DMS53 treated with DMSO at 0.1 percent for 48 hours (cell line): ENCODE measurements at regions not wholly inside any gene's neighbourhood (a gene's known extent, or its start where the extent isn't known, plus 50 kb on each side); places are given as distances from the start of the nearest gene placed in this dataset.
"Not testable (repeated sequence)": the region's sequence is repeated elsewhere in the genome, so short reads cannot be mapped to it uniquely, and the experiment has no call there.

Source experiments
- DNase-seq: peaks from one replicate; lab custom pipeline; 2025; ENCODE audit not compliant: unreplicated experiment; lab: John Stamatoyannopoulos, UW

DNA sequence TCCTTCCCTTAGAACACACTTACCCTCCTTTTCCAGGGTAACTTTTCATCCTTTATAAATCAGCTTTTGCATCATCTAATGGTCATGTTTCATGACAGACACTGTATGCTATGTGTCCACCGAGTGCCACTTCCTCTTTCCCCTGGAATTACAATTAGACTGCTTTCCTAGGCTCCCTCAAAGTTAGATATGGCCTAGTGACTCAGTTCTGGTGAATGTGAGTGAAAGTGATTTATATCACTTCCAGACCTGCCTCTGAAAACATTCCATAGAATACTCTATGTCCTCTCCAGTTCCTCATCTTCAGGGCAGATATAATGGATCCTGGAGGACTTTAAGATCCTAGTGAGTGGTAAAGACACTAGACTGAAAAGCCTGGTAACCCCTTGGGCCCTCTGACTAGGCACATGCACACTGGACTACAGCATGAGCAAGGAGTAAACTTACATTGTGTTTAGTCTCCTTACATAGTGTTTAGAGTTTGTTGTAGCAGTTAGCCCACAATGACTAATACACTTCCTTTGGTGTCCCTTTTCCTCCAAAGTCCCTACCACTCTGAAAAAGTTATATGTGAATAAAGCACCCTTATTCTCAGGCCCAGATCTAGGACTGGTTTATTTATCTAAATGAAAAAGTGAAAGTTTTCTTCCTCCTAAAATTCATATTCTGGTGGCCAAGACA is 59.3 kb downstream of the GPR88 start:
- DNase-seq = no peak

DNA sequence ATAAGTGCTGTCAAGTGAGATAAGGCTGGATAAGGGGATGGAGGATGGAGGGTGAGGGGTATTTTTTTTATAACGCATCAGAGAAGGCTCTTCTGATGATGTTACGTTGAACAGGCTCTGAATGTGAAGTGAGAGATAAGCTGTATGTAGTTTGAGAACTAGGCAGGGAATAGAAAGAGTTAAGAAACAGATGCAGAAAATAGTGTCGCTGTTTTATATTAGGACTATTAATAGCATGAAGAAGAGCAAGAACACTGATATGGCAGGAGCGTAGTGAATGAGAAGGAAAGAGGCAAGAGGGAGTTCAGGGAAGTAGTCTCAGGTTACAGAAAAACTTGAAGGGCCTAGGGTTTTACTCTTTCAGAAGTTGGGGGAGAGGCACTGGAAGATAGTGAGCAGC is 59.8 kb downstream of the GPR88 start:
- DNase-seq = no peak

DNA sequence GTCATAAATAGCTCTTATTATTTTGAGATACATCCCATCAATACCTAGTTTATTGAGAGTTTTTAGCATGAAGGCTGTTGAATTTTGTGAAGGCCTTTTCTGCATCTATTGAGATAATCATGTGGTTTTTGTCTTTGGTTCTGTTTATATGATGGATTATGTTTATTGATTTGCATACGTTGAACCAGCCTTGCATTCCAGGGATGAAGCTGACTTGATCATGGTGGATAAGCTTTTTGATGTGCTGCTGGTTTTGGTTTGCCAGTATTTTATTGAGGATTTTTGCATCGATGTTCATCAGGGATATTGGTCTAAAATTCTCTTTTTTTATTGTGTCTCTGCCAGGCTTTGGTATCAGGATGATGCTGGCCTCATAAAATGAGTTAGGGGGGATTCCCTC is 62.4 kb downstream of the GPR88 start:
- not testable (repeated sequence) for DNase-seq

DNA sequence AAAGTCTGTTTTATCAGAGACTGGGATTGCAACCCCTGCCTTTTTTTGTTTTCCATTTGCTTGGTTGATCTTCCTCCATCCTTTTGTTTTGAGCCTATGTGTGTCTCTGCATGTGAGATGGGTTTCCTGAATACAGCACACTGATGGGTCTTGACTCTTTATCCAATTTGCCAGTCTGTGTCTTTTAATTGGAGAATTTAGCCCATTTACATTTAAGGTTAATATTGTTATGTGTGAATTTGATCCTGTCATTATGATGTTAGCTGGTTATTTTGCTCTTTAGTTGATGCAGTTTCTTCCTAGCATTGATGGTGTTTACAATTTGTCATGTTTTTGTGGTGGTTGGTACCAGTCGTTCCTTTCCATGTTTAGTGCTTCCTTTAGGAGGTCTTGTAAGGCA is 64.1 kb downstream of the GPR88 start:
- not testable (repeated sequence) for DNase-seq

DNA sequence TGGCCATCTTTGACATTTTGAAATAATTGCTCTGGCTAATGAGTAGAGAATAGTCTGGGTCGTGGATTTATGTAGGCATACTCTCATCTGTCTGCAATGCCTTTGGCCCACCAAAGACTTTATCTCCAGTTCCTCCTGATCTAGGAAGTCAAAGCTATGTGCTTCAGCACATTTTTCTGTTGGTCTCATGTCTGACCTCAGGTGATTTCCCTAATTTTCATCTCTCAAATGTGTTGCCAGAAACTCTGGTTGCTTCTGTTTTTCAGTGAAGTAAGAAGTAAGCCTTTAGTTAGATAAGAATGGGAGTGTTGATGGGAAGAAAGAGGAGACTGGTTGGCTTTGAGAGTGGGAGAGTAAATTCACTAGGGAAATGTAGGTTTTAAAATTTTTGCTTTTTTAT is 66.4 kb downstream of the GPR88 start:
- no peak for DNase-seq

DNA sequence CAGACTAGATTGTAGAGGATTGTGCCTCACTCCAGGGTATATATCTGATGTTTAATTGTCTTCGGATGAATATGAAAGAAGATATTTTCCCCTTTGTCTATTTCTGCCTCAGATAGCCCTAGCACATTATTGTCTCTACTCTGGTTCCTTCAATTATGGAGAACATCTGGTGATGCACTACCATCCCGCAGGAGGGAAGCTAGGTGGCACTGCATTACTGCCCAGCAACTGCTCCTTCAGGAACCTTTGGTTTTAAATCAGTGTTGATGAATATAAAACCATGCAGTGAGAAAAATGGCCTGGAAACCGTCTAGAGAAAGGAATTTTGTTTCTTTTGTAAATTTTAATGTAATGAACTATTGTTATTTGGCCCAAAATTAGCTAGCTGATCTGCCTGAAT is 68.5 kb downstream of the GPR88 start:
- DNase-seq = peak; percentile 70

DNA sequence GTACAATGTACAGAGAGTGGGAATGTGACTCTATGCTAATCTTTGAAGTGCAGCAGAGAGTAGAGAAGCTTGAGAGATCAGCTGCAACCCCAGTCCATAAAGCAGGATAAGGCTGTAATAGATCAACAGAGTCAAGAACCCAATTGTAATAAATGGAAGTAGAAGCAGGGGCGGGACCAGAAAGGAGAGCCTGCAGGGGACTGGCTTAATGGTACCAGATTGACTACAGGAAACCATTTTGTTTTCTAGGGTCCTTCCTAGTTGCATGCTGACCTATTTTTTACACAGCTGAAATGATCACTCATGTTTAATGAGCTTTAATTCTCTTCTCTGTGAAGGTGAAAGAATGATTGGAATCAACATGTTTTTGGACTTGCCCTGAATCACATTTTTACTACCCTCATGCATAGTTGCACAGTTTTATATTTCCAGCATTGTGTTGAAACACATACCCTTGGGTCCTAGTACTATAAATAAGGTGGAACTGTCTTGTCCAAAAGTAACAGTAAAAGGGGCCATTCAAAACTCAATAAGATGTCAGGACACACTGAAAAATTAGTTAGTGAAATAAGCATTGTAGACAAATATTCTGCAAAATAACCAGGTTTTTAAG is 69.8 kb downstream of the GPR88 start:
- no peak for DNase-seq

DNA sequence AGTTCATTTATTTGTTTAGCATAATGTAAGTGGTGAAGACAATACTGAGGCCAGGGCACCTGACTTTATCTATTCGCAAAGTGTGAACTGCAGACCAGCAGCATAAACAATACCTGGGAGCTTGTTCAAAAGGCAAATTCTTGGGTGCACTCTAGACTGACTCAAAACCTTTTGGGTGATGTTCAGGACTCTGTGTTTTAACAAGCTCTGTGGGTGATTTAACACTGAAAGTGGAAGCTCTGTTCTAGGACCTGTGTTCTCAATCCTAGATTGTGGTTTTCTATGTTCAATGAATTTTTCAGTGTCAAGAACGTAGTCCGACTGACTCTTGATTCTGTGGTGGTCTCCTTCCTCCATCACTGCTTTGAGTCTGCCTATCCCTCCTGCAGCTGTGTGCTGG is 71.9 kb downstream of the GPR88 start:
- DNase-seq = no peak

DNA sequence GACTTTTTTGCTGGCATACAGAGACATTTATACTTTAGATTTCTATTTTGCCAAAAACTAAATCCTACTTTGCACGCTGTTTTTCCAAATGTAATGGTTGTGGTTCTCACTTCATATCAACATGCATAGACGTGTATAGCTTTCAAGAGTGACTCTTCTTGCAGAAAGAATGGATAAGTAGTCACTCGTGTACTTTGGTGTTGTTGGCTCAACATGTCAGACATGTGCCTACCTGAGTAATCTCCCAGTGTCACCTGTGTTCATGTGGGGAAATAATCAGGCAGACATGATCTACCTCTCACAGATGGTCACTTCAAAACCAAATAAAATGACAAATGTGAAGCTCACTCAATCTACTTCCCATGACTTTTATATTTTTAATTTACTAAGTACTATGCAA is 73.1 kb downstream of the GPR88 start:
- DNase-seq = no peak

DNA sequence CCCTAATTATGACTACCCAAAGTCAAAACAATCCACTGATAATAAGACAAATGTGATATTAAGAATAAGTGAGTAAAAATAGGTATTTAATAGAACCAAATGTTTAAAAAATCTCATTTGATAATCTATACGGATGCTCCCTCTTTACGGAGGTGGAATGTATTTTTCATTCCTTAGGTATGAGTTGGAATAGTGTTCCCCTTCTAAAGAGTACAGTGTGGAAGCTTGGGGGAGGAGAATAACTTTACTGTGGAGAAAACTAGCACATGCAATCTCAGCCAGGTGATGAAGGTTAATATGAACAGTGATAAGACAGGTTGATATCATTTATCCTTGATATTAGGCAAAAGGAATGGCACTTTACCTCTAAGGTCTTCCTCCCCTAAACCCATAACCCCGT is 74.6 kb downstream of the GPR88 start:
- DNase-seq = no peak

DNA sequence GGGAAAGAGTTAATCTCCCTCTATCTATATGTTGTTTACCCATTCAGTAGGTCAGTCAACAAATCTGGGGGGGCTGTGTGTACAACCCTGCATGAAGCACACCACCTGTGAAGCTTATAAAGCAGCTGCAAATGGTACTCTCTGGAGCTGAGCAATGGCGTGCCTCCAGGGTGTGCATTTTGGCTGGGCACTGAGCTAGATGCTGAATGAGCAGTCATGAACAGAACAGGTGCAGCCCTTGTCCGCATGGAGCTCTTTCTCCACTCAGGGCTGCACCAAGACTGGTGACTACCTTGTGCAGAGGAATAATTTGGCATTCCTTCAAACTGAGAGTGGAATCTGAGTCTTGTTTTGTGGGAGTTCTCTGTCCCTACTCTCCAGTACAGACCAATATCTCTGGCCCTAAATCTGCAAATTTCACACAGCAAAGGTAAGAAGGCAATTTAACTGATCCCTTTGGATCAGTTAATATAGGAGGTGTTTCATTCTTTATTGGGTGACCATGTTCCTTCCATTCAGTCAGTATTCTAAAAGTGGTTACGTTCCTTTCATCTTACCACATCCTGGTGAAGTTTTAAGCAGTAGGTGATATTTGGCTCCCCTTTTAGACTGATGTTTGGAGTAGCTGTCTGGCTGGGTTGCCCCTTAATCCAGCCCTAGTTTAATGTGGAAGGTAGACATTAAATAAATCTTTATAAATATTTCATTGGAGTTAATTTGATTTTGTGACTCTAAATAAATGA is 76.0 kb downstream of the GPR88 start:
- no peak for DNase-seq

DNA sequence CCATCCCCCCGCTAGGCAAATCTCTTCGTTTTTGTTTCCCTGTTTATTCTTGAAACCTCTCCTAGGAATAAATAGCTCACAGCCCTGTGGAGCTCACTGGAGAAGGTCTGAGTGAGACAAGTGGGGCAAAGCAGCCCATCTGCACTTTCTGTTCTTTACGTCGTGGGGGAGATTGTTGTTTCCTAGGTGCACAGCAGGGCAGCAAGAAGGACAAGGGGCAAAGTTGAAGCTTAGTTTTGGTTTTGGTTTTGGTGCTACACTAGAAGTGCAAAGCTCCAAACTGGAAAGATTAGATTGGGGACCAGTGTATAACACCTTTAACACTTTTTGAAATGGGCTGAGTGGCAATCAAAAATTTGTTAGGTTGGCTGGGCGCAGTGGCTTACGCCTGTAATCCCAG is 76.6 kb downstream of the GPR88 start:
- DNase-seq = no peak

DNA sequence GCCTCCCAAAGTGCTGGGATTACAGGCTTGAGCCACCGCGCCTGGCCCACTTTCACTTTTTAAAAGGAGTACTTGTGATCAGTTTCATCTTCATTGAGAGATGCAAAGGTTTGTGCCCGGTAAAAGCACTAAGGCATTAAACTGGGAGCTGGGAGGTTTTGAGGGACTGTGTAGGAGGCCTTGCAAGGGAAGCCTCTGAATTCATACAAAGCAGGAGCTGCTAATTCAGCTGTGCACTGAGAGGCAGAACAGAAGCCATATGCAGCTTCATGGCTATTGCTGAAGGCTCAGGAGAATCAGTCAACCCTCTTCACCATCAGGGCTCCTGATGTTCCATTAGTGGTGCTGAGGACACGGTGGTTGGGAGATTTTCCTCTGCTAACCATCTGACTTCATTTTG is 77.7 kb downstream of the GPR88 start:
- DNase-seq = no peak

DNA sequence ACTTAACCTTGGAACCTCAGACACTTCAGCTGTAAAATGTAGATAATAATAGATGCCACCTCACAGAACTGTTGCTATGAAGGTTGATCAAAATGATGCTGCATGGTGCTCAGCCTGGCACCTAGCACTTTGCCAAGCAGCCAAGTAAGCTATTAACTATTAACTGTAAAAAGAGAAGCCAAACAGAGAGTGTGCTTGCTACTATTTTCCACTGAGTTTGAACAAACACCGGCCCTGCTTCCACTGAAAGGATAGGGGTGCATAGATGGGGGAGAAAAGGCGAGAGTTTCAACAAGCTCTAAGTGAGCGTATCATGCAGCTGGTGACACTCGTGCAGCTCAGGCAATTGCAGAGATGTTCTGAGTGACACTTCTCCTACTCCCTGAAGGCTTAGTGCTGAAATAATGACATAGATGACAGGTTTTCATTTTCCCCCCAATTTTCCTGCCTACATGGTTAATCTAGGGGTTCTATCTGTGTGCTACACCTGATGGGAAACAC is 78.2 kb downstream of the GPR88 start:
- DNase-seq = no peak

DNA sequence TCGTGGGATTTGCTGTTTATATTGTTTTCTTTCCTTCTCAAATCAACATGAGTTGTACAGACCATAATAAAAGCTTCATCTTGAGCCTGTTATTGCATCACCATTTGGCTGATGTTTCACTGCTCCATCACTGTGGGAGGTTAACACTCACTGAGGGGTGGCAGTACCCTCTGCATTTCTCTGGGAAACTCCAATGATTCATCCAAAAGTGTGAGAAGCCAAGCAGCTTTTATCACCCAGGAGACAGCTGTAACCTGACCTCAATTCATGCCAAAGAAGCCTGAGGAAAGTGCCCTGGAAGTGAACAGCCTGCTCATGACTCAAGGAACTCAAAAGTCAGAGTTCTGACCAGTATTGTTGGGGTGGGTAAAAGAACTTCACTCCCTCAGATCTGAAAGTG is 84.1 kb downstream of the GPR88 start:
- DNase-seq = peak; percentile 26

DNA sequence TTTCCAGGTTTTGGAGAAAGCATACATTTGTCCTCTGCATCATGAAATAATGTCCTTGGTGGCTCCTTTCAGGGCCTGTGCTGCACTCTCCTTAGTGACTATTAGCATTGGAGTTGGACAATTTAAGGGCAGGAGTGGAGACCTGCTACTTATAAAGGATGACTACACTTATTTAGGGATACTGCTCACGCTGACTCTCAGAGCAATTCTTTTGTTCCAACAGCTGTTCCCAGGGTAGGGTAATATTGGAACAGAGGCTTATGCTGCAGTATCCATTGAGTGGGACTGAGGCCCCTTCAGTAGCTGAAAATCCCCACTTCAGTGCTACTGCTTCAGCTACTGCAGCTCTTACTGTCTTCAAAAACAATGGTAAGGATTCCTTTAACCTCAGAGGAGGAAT is 84.6 kb downstream of the GPR88 start:
- DNase-seq = no peak

DNA sequence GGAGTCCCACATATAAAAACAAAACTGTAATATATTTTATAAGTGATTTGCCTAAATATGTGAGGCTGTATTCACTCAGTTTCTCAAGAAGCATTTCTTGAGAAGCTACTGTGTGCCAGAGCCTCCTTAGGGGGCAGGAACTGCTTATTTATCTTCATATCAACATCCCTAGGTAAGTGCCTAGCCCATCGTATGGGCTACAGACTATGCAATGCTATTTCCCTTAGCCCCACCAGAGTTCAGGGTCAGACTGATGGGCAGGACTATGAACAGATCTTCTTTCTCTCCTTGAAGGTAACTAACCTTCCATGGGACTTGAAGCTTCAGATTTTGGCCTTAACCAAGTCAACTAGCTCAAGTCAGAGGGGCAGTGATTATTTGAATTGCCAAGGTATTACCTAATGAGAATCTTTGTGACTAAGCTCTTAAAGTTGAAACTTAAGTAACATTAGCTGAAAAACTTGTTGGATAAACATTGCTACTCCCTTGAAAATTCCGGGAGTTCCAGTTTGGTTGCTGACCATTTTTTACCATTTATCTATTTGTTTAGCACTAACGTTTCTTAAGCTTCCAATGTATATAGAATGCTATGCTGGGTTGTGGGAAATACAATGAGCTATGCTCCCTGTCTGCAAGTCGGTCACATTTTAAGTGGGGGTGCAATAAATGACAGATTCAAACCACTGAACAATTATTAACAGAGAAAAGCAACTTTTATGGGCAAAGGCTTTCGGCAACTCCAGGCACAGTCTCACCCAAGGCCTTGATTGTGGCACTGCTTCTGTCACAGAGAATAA is 85.2 kb downstream of the GPR88 start:
- no peak for DNase-seq

DNA sequence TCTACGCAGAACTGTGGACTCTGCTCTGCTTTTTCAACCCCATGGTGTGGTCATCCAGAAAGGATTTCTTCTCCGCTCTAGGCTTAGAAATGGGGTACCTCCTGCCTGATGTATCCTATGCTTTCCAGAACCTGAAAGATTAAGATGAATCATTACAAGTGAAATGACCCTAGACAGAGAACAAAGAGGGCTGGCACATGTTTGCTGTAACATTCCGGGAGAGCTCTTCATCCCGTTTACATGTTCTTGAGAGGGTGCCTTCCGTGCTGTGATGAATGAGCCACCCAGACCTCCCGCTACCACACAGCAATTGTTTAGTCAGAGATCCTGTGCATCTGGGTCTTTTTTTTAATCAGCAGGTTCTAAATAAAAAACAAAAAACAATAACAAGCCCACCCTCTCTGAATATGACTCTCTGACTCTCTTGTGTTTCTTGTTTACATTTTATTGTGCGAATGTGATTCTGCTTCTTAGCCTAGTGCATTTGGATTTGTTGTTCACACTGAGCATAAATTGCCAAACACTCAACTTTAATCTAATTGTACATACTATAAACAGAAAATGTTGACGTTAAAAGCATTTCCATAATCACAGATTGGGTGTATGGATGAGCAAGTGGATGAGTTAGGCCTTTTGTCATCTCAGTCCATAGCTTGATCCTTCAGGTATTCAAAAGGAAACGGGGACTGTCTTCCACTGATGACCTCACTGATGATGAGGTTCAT is 87.1 kb downstream of the GPR88 start:
- peak; percentile 15 for DNase-seq

DNA sequence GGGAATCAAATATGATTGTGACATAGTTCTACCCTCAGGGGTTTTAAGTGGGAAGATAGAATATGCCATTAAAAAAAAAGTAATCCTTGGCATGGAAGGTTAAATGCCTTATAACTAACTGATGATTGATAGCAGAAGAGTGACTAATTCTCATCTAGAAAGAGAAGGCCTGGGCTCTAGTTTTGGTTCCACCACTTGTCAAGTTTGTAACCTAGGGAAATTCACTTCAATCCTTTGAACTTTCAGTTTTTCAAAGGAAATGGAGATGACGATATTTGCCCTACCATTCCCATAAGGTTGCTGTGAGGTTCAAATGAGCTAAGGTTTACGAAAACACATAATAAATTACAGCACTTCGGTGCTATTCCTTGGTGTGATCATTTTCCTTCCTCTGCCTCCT is 88.5 kb downstream of the GPR88 start:
- no peak for DNase-seq

DNA sequence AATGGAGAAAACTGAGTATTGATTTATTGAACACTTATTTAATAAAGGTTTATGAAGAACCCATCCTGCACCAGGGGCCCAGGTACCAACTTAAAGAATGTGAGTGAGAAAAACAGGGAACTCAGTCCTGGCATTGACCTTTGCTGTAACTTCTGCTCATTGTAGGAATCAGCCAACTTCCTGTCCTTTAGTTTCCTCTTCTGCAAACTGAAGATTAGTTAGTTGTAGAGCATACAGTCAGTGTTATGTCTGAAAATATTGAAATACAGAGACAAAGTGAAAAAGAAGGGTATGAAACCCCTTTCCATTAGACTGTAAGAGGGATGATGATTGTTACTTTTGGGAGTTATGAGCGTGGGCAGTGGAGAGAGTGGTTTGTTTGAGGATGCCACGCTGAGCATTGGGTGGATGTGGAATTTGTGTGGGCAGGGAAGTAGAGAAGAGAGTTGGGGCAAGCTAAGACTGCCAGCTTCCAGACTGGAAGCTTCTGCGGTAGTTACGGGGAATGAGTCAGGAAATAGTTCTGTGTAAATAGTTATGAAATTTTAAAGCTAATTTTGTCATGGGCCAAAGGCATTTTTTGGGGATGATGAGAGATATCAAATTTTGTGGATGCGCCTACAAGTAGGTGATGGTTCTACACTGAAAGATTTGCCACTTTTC is 89.2 kb downstream of the GPR88 start:
- no peak for DNase-seq
